HCT116 (cell line): ENCODE measurements at regions not wholly inside any gene's neighbourhood (a gene's known extent, or its start where the extent isn't known, plus 50 kb on each side); places are given as distances from the start of the nearest gene placed in this dataset.
A peak's percentile ranks its signal among the peaks of the same experiment; 100 is the strongest.

ENCODE experiments used
- FOSL1 ChIP-seq: IDR thresholded peaks from 2 replicates; pipeline ENCODE4 v1.6.1; 2012; ENCODE audit warnings: low read depth
- JUND ChIP-seq: IDR thresholded peaks from 2 replicates; pipeline ENCODE4 v1.6.1; 2012
- MAX ChIP-seq: IDR thresholded peaks from 2 replicates; pipeline ENCODE4 v1.6.1; 2012
- POLR2A ChIP-seq: IDR thresholded peaks from 2 replicates; pipeline ENCODE4 v1.7.0; 2011; ENCODE audit warnings: borderline replicate concordance; ENCODE audit not compliant: insufficient read depth, insufficient read length; ENCODE audit errors: extremely low read depth
- REST ChIP-seq: IDR thresholded peaks from 2 replicates; pipeline ENCODE4 v1.6.1; 2012; ENCODE audit warnings: low read depth
- TCF7L2 ChIP-seq: IDR thresholded peaks from 2 replicates; pipeline ENCODE4 v1.7.0; 2011; ENCODE audit warnings: borderline replicate concordance, inconsistent platforms; ENCODE audit not compliant: insufficient read depth, insufficient read length; ENCODE audit errors: extremely low read depth
- YY1 ChIP-seq: IDR thresholded peaks from 2 replicates; pipeline ENCODE4 v1.6.1; 2011; ENCODE audit warnings: low read length, low read depth, moderate library complexity, mild to moderate bottlenecking; ENCODE audit not compliant: insufficient replicate concordance; ENCODE audit errors: extremely low read depth
- ZFX ChIP-seq: fragments of 450-650 bp; IDR thresholded peaks from 2 replicates; pipeline ENCODE4 v1.6.1; 2017
- TF ChIP-seq, protein P1 (sequence below), 3 experiments: fragments of 200-600 bp in 1 of 3; sonication (generic) in 1 of 3; IDR thresholded peaks in 2 of 3; conservative IDR thresholded peaks in 1 of 3; 2 replicates each; pipeline ENCODE4 v1.5.1; 2012 to 2017; ENCODE audit warnings: low read depth in 2 of 3, low read length in 2 of 3, antibody characterized with exemption in 1 of 3, borderline replicate concordance in 1 of 3, control low read depth in 1 of 3, mild to moderate bottlenecking in 1 of 3, mixed read lengths in 1 of 3, mixed run types in 1 of 3, moderate library complexity in 1 of 3; ENCODE audit not compliant: insufficient read depth in 1 of 3

DNA sequence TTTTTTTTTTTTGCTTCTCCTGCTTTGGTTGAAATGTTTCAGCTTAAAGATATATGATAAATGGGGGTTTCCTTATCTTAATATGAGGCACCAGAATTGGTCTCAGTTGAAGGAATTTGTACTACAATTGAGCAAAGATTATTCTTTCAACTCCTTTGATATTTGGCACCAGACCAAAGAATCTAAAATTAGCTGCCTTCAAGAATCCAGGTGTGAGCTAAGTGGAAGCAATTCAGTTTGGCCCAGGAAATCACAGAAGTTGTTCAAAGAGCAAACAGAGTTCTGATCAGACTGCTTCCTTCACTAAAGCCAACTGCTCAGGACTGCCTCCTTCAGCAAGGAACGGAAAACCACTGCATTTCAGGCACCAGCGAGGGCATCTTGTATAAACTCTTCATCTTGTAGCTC is 68.3 kb upstream of the BCAR3 start:
- TF ChIP-seq POLR2A (no peak), JUND (no peak), MAX (no peak), ZFX (no peak), REST (no peak), FOSL1 (no peak), YY1 (no peak), TCF7L2 (no peak)
- TF ChIP-seq, protein P1, sequence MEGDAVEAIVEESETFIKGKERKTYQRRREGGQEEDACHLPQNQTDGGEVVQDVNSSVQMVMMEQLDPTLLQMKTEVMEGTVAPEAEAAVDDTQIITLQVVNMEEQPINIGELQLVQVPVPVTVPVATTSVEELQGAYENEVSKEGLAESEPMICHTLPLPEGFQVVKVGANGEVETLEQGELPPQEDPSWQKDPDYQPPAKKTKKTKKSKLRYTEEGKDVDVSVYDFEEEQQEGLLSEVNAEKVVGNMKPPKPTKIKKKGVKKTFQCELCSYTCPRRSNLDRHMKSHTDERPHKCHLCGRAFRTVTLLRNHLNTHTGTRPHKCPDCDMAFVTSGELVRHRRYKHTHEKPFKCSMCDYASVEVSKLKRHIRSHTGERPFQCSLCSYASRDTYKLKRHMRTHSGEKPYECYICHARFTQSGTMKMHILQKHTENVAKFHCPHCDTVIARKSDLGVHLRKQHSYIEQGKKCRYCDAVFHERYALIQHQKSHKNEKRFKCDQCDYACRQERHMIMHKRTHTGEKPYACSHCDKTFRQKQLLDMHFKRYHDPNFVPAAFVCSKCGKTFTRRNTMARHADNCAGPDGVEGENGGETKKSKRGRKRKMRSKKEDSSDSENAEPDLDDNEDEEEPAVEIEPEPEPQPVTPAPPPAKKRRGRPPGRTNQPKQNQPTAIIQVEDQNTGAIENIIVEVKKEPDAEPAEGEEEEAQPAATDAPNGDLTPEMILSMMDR (IDR thresholded peaks at IDR 0.05 in 2 of 3, conservative IDR thresholded peaks at IDR 0.05 in 1 of 3; ENCODE audit: borderline replicate concordance in 1 of 3, insufficient read depth in 1 of 3, low read depth in 2 of 3, low read length in 2 of 3), result peak; percentile 12 to 53 (median 46); a peak in 5 of 6 replicates
